HG02852 (cell line): ENCODE measurements at regions not wholly inside any gene's neighbourhood (a gene's known extent, or its start where the extent isn't known, plus 50 kb on each side); places are given as distances from the start of the nearest gene placed in this dataset.
A peak's percentile ranks its signal among the peaks of the same experiment; 100 is the strongest.
"Not testable (repeated sequence)": the region's sequence is repeated elsewhere in the genome, so short reads cannot be mapped to it uniquely, and the experiment has no call there.

Source experiments
- ATAC-seq: cut with Tn5 transposase; IDR thresholded peaks from one replicate; pipeline ENCODE4 v1.9.1; 2021; ENCODE audit warnings: mild to moderate bottlenecking, moderate library complexity; ENCODE audit not compliant: unreplicated experiment

- no peak for ATAC-seq
Observed at GRCh38 chr16:79845734-79846135, 245.2 kb upstream of the MAF start.

GRCh38 chr16:79845033-79845733, 244.6 kb upstream of the MAF start:
- peak; percentile 86 for ATAC-seq

- no peak for ATAC-seq
Observed at GRCh38 chr16:79844603-79845002, 244.1 kb upstream of the MAF start.

- peak; percentile 50 for ATAC-seq
Observed at GRCh38 chr16:79843631-79844043, 243.1 kb upstream of the MAF start.

- no peak for ATAC-seq
Observed at GRCh38 chr16:79843145-79843544, 242.6 kb upstream of the MAF start.

GRCh38 chr16:79842197-79842596, 241.7 kb upstream of the MAF start:
- ATAC-seq = no peak

- no peak for ATAC-seq
Observed at GRCh38 chr16:79839466-79840341, 239.2 kb upstream of the MAF start.

- no peak for ATAC-seq
Observed at GRCh38 chr16:79838496-79839259, 238.1 kb upstream of the MAF start.

GRCh38 chr16:79836144-79836543, 235.6 kb upstream of the MAF start:
- ATAC-seq = no peak

GRCh38 chr16:79835194-79835593, 234.7 kb upstream of the MAF start:
- ATAC-seq = no peak

- ATAC-seq = no peak
Observed at GRCh38 chr16:79834720-79835119, 234.2 kb upstream of the MAF start.

GRCh38 chr16:79834003-79834402, 233.5 kb upstream of the MAF start:
- ATAC-seq = not testable (repeated sequence)

- ATAC-seq = no peak
Observed at GRCh38 chr16:79833559-79833958, 233.0 kb upstream of the MAF start.

GRCh38 chr16:79826732-79827475, 226.4 kb upstream of the MAF start:
- ATAC-seq = no peak

- ATAC-seq = no peak
Observed at GRCh38 chr16:79825002-79825401, 224.5 kb upstream of the MAF start.

GRCh38 chr16:79823639-79824038, 223.1 kb upstream of the MAF start:
- ATAC-seq = no peak

- ATAC-seq = no peak
Observed at GRCh38 chr16:79821911-79822310, 221.4 kb upstream of the MAF start.

GRCh38 chr16:79816081-79816497, 215.6 kb upstream of the MAF start:
- no peak for ATAC-seq

GRCh38 chr16:79815049-79815448, 214.5 kb upstream of the MAF start:
- no peak for ATAC-seq

- no peak for ATAC-seq
Observed at GRCh38 chr16:79814124-79814523, 213.6 kb upstream of the MAF start.

- no peak for ATAC-seq
Observed at GRCh38 chr16:79811541-79811940, 211.0 kb upstream of the MAF start.
